SKM-1 (cell line): ENCODE measurements at regions not wholly inside any gene's neighbourhood (a gene's known extent, or its start where the extent isn't known, plus 50 kb on each side); places are given as distances from the start of the nearest gene placed in this dataset.

Experiments
- DNase-seq: peaks from one replicate; lab custom pipeline; 2025; ENCODE audit not compliant: unreplicated experiment; lab: John Stamatoyannopoulos, UW

DNA sequence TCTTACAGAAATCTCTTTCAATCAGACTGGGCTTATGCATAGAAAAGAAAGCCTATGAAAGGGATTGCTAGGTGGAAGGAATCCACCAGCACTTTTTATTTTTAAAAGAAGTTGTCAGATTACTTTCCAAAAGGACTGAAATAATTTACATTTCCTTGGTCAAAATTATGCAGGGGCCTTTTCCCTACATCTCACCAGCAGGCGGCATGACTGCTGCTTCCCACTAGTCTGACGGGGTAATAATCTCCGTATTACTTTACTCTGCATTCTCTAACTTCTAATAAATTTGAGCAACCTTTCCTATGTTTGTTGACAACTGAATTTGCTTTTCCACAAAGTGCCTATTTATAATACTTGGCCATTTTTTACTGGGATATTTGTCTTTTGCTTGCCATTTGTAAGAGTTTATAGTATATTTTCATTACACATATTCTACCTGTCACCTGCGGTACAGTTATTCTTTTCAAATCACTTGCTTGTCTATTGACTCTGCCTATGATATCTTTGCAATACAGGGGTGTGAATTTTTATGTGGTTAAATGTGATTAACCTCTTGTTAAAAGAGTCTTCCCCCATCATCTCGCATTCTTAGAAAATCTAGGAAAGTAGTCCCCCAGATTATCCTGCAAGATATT is 51.9 kb upstream of the USP47 start:
- DNase-seq = peak; percentile 31

DNA sequence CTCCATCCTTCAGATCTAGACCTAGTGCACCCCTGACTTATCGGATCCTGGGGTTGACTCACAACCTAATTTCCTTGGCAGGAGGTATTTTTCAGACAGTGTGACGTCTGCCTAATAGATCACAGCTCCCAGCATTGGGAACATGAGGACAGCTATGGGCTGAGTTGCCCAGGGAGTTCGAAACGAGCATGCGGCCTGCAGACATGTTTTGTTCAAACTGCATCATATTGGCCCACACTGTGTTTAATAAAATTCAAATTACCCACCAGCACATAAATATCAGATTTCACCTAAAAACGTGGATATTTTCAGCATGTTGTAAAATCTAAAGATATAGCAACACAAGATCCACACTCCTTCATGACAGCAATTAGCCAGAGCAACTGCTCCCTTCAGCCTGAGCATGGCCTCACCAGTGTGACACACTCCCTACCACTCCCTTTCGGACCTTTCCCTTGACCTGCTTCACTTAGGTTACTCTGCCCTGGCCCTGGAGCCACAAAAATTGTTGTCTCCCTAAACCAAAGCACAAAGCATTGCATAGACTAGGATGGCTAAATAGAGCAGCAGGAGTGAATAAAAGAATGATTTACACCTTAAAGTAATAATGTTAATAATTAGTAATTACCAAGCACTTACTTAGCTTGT is 53.6 kb upstream of the USP47 start:
- DNase-seq = no peak

GRCh38 chr11:11787305-11788062 is 54.3 kb upstream of the USP47 start:
- DNase-seq = peak; percentile 68

GRCh38 chr11:11786771-11787170 is 55.0 kb upstream of the USP47 start:
- no peak for DNase-seq

GRCh38 chr11:11786234-11786633 is 55.5 kb upstream of the USP47 start:
- no peak for DNase-seq

DNA sequence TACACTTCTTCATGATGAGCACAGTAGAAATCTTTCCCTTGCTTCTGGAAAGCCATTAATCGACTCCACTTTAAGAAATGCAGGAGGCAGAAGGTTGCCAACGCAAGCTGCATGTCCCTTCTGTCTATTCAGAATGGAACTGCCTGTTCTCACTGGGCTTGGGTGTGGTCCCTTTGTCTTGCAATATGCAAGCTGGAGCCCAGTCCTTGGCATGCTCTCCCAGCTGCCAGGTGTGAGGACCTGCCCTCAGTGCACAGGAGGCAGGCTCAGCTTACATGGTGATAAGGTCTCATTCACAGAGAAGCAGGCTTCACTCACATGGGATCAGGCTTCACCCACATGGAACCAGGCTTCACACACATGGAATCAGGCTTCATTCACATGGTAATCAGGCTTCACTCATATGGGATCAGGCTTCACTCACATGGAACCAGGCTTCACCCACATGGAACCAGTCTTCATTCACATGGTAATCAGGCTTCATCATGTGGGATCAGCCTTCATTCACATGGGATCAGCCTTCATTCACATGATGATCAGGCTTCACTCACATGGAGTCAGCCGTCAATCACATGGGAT is 59.2 kb upstream of the USP47 start:
- DNase-seq = no peak

DNA sequence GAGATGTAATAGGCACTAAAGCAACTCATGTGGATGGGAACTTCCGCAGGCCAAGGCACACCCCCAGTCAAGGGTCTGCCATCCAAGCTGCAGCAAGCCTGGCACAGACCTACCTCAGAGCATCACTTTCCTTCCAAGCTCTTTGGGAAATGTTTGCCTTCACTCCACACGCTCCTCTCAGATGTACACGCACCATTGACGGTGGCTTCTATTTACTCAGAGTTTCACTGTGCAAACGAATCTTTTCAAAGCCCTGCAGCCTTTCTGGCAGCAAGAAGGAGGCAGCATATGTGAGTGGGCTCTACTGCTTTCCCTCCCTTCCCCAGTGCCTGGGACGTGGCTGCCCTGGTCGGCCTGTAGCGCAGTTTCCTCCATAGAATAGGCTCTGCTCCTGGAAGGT is 60.9 kb upstream of the USP47 start:
- no peak for DNase-seq

DNA sequence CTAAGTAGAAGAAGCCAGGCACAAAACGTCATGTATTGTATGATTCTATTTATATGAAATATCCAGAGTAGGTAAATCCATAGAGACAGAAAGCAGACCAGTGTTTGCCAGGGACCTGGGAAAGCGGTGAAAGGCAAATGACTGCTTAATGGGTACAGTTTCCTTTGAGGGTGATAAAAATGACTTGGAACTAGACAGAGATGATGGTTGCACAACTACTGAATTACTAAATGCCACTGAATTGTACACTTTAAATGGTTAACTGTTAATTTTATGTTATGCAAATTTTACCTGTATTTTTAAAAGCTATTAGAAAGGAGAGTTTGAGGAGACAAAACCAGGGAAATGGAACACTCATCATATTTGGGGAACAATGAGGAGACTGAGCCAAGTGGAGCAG is 61.8 kb upstream of the USP47 start:
- DNase-seq = no peak

DNA sequence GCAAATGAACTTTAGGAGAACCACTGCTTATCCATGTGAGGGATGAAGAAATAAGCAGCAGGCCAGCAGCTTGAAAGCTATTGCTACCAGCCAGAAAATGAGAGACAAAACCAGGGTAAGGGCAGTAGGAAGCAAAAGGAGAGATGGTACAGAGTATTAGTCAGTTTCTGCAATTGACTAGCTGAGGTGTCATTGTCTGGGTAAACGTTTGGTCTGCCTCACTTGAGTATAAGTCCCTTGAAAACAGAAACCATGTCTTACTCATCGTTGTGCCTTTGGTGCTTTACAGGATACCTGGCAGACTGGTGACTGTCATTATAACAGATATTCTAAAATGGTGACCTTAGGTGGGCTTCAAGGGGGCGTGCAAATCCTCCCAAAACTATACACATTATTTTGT is 63.9 kb upstream of the USP47 start:
- no peak for DNase-seq

GRCh38 chr11:11776714-11777113 is 65.1 kb upstream of the USP47 start:
- no peak for DNase-seq

DNA sequence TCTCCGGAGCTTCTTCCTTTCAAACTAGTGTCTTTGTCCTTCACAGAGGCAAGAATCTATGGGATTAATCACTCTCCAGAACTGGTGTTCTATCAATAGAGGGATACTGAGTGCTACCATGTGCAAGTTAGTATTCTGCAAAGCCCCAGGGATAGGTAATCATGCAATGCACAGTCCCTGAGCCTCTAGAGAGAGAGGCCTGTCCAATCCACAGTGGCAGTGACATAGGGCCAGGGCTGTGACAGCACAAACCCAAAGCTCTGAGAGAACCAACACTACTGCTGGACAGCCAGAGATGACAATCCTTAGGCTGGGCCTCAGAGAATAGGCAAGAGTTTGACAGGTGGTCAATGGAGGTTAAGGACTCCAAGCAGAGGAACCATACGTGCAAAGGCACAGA is 66.8 kb upstream of the USP47 start:
- DNase-seq = no peak

DNA sequence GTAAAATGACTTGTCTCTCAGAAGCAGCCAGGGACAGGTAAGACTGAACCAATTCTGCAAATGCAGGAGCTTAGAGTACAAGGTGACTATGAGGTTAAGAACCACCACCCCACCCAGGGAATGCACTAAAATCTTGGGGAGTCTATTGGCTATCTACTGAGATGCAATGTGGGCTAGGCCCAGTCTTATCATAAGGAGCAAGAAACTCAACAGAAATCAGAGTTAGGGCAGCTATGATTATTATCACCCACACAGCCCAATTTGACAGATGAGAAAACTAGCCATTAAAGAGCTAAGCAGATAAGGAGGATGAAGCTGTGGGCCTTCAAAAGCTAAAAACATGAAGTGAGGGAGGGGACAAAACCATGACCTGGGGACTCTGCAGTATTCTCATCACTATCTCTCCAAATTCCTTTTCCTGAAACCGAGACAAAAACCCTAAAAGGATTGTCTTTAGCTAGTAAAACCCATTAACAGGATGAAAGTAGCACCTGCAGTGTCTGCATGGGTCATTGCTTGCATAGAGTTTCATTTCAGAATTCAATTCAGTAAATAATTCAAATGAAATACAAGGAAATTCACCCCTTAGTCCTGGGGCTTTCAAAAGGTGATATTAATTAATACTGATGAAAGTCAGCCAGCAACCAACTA is 68.8 kb upstream of the USP47 start:
- no peak for DNase-seq

- DNase-seq = no peak
These were observed 70.8 kb upstream of the USP47 start for GRCh38 chr11:11770921-11771486.

DNA sequence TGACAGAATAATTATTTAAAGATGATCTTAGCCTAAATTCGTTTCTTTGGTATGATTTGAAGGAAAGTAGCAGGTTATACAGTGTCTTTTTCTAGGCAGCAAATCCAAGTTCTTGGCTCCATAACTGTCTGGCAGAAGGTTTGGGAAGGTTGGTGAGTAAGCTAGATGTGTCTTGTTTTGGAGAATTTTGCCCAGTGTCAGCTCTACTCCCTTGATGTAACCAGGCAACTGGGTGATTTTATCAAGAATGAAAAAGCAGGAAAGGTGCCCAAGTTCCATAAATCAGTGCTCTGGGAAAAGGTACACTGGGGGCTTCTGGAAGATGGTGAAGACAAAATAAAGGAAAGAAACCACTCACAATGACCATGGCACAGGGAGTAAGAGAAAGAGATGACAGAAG is 71.5 kb upstream of the USP47 start:
- no peak for DNase-seq

GRCh38 chr11:11769782-11770181 is 72.0 kb upstream of the USP47 start:
- DNase-seq = no peak

GRCh38 chr11:11769362-11769761 is 72.4 kb upstream of the USP47 start:
- DNase-seq = no peak

DNA sequence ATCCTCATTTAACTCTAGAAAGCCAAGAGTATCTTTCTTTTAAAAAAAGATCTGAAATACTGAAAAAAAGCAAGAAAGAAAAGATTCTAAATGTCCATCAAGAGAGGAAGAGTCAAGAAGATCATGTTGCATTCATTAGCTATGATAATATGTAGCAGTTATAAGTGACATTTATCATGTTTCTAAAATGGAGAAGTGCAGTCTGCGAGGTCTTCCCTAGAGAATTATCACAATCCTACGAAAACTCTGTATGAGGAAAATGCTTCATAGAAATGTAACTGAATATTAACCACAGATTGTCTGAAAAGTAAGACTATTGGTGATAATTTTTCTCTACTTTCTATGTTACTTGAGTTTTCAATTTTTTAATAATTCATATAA is 77.4 kb upstream of the USP47 start:
- no peak for DNase-seq

- DNase-seq = no peak
These were observed 77.9 kb upstream of the USP47 start for GRCh38 chr11:11763796-11764422.

GRCh38 chr11:11760838-11761237 is 80.9 kb upstream of the USP47 start:
- DNase-seq = no peak

GRCh38 chr11:11758603-11759196 is 83.1 kb upstream of the USP47 start:
- DNase-seq = no peak
